DND-41 (cell line): ENCODE measurements at regions not wholly inside any gene's neighbourhood (a gene's known extent, or its start where the extent isn't known, plus 50 kb on each side); places are given as distances from the start of the nearest gene placed in this dataset.

Experiments
- EZH2 ChIP-seq: IDR thresholded peaks from 3 replicates; pipeline ENCODE4 v1.6.1; 2012; ENCODE audit warnings: borderline replicate concordance, low read depth, mild to moderate bottlenecking, moderate library complexity, low read length, inconsistent platforms; ENCODE audit not compliant: severe bottlenecking
- TF ChIP-seq, protein P1 (sequence below): IDR thresholded peaks from 2 replicates; pipeline ENCODE4 v1.5.1; 2012; ENCODE audit warnings: borderline replicate concordance, low read length, moderate library complexity, mild to moderate bottlenecking; ENCODE audit not compliant: poor library complexity, severe bottlenecking; ENCODE audit errors: extremely low read depth

DNA sequence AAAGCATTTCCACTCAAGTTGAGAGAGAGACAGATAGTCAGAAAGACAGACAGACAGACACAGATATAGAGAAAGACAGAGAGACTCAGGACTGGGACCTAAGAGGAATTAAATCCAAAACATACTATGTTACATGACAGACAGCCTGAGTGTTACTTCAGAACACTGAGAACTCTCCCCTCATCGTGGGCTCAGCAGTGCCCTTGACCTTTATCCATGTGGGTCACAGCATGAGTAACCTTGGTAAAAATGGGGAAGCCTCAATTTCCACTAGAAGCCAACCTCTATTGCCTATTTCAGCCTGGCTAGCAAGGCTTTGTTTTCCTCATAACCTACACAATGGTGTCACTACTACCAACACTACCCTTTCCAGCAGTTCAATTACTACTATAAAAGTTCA, 81.9 kb upstream of the TRABD2B start:
- TF ChIP-seq, protein P1, sequence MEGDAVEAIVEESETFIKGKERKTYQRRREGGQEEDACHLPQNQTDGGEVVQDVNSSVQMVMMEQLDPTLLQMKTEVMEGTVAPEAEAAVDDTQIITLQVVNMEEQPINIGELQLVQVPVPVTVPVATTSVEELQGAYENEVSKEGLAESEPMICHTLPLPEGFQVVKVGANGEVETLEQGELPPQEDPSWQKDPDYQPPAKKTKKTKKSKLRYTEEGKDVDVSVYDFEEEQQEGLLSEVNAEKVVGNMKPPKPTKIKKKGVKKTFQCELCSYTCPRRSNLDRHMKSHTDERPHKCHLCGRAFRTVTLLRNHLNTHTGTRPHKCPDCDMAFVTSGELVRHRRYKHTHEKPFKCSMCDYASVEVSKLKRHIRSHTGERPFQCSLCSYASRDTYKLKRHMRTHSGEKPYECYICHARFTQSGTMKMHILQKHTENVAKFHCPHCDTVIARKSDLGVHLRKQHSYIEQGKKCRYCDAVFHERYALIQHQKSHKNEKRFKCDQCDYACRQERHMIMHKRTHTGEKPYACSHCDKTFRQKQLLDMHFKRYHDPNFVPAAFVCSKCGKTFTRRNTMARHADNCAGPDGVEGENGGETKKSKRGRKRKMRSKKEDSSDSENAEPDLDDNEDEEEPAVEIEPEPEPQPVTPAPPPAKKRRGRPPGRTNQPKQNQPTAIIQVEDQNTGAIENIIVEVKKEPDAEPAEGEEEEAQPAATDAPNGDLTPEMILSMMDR: no peak
- no peak for TF ChIP-seq EZH2
